HG03520 (cell line): ENCODE measurements at regions not wholly inside any gene's neighbourhood (a gene's known extent, or its start where the extent isn't known, plus 50 kb on each side); places are given as distances from the start of the nearest gene placed in this dataset.
"Not testable (repeated sequence)": the region's sequence is repeated elsewhere in the genome, so short reads cannot be mapped to it uniquely, and the experiment has no call there.

Experiments used
- ATAC-seq: cut with Tn5 transposase; IDR thresholded peaks from one replicate; pipeline ENCODE4 v1.9.1; 2021; ENCODE audit warnings: mild to moderate bottlenecking, moderate library complexity; ENCODE audit not compliant: unreplicated experiment

DNA sequence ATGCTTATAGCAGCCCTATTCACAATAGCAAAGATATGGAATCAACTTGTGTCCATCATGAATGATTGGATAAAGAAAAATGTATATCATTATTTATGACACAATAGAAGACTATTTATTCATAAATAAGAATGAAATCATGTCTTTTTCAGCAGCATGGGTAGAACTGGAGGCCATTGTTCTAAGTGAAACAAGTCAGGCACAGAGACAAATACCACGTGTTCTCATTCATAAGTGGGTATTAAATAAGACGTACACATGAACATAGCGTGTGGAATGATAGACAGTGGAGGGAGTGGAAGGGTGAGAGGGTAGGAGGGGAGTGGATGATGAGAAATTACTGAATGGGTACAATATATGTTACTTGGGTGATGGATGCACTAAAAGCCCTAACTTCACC is 762.4 kb downstream of the REEP3 start:
- no peak for ATAC-seq

DNA sequence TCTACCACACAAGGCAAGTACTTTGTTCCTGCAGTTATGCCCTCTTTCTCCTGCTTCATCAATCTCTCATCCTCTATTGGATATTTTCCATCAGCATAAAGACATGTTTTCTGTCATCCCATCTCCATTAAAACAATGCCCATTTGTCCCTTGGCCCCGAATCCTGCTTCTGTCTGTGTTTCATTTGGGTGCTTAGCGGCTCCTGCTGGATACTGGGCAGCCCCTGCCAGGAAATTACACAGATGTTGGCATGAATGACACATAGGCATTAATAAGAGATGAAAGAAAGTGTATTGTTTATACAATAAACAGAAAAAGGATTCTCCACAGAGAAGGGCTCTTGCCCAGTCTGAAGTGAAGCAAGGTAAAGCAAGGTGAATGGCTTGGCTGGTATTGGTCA is 765.3 kb downstream of the REEP3 start:
- no peak for ATAC-seq

DNA sequence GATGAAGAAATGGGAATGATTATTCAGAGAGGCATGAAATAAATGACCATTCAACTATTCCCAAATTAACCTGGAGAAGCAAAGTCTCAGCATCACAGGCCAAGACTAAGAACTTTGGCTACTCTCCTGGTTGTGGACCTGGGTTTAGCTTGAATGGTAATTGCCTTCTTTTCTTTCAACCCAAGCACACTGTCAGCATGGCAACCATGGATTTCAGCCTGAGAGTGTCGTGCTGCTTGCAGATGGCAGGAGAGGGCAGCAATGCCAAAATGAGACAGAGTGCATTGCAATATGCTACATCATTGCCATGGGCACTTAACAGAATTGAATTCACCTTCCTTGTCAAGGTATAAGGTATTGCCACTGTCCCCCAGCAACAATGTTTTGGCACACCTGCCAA is 767.2 kb downstream of the REEP3 start:
- no peak for ATAC-seq

- no peak for ATAC-seq
Measured at GRCh38 chr10:64303566-64303965, 782.4 kb downstream of the REEP3 start.

DNA sequence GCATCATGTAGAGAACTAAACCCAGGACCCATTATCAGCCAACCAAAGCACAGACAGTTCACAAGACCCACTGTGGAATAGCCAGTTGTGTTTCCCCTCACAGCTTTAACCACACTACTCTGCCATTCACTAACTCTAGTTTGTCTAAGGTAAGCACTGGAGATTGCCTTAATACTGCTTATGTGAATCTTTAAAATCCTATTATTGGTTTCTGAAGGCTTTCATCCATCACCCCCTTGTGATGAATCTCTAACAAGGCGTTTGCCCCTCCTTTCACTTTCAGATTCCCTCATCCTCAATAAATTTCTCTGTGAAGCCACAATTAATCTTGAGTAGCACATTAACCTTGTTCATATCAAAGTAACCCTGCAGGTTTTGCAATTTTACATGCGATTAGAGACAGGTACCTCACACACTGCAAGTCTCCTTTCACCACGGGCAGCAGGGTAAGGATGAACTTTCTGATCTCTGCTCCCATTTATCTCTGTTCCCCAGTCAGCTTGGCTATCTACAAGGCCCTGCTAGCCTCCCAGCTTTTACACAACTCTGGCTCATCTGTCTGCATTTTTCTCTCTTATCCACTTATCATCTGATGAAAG is 785.6 kb downstream of the REEP3 start:
- no peak for ATAC-seq

DNA sequence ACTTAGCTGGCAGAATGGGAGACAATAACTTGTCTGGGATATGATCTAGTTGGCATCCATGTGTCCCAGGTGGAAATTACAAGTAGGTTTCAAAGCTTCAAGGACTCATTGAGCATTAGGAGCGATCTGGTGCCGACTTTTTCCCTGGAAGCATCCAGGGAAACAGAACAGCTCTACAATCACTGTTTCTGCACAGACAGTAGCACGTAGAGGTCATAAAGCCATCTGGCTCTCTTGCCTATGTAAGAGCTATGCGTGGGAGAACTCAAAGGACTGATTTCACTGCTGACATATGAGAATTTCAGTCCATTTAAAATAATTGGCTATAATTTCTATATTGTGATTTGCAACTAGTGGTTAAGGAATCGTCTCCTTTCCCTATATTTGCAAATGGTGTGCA is 791.7 kb downstream of the REEP3 start:
- no peak for ATAC-seq

DNA sequence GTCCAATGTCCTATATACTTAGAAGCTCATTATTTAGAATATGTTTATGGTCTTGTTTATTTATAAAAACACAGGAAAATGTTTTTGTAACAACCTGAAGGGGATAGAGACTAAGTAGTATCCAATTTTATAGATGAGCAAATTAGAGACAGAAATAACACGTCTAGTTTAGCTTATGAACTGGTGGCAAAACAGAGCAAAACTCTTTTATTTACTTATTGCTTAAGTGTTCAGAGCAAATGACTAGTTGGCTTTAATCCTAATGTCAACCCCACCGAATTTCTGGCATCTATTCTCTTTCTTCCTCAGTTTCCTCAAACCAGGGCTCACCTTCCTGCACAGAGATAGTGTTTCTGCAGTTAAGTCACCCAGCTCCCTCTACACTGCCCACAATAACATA is 792.8 kb downstream of the REEP3 start:
- ATAC-seq, result no peak

DNA sequence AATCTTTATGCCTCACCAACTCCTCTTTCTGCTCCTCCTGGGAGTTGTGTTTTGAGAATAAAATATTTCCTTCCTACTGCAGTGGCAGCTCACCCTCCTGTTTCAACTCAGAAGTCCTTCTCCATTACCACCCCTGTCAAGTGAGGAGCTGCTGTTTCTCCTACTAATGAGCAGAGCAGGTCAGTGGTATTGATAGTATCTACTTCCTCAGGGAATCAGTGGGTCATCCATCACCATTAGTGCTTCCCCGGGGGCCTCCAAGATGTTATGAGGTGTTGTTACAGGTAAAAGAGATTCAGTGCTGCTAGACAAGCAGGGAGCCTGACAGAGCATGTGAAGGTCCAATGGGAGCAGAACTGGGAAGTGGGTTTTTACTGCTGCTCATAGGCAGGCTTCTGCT is 795.2 kb downstream of the REEP3 start:
- no peak for ATAC-seq

DNA sequence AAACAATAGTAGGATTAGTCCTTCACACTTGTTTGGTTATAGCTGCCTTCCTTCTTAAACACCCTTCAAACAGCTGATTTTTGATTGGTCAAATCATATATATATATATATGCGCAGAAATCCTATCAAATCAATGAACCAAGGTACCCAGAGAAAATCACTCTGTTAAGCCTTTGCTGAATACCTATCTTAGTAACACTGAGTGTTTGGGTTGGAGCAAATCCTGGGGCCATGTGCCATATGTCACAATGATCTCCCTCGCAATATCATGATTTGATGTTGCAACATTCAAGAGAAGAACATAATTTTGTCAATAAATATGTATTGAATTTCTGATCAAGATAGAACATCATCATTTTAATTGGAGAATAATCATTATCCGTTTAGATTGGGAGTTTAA is 795.6 kb downstream of the REEP3 start:
- no peak for ATAC-seq

- no peak for ATAC-seq
Measured at GRCh38 chr10:64320448-64320847, 799.2 kb downstream of the REEP3 start.

DNA sequence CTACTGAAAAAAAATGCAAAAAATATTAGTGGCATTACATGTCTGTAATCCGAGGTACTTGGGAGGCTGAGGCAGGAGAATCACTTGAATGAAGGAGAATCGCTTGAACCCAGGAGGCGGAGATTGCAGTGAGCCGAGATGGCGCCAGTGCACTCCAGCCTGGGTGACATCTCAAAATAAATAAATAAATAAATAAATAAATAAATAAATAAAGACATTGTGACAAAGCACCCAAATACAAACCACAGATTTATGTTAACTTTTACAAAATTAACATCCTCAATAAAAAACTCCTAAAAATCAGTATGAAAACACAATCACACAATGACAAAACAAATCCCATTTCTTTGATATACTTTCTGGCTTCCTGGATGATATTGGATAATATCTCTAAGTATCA is 808.3 kb downstream of the REEP3 start:
- no peak for ATAC-seq

DNA sequence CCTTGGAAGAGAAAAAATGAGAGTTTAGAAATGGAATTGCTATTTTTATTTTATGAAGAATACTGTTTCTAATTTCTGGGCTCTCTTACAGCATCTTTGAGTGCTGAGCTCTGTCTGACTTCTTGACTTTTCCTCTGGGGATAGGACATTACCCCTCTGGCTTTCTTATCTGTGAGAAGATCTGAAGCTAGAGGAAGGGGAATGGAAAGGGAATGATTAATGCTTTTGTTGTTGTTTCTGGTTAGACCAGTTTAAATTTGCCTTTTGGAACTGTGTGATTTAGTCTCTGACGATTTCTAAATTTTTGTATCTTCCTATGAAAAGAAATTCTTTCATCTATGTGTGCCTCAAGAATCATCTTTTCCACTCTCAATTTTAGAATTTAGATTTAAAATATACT is 811.4 kb downstream of the REEP3 start:
- no peak for ATAC-seq

GRCh38 chr10:64334084-64334483 is 812.9 kb downstream of the REEP3 start:
- no peak for ATAC-seq

- ATAC-seq, result no peak
Measured at GRCh38 chr10:64344211-64344610, 823.0 kb downstream of the REEP3 start.

DNA sequence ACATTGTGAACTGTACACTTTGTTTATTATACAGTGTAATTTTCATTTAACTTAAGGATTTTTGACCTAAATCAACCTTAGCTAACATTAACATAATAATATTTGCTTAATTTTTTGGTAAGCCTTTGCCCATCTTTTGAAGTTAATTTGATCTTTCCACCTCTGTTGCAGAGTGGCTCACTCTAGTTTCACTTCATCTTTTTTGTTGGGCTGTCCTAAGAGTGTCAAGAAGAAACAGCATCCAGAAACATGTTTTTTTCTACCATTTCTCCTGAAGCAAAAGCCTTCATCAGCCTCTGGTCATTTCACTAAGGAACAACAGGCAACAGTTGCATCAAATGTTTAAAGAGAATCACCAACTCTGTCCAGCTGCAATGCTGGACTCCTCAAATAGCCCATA is 824.7 kb downstream of the REEP3 start:
- ATAC-seq, result no peak

DNA sequence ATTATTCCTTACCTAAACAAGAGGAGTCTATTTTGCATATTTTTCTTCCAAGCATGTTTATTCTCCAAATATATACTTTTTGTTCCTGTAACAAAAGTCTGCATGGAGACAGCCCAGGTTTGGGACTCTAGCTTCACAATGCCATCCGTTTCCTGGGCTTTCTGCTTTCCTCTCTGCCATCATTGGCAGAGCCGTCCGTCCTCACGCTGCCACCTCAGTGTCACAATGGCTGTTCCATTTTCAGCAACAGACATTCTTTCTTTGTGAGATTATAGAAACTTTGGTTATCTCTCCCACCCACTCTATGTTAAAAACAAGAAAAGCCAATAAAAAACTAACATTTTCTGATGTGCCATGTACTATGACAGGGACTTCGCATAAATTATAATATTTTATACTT is 825.2 kb downstream of the REEP3 start:
- no peak for ATAC-seq

- ATAC-seq, result no peak
Measured at GRCh38 chr10:64350665-64351064, 829.5 kb downstream of the REEP3 start.

GRCh38 chr10:64358907-64359306 is 837.7 kb downstream of the REEP3 start:
- no peak for ATAC-seq

- not testable (repeated sequence) for ATAC-seq
Measured at GRCh38 chr10:64360240-64360639, 839.0 kb downstream of the REEP3 start.

DNA sequence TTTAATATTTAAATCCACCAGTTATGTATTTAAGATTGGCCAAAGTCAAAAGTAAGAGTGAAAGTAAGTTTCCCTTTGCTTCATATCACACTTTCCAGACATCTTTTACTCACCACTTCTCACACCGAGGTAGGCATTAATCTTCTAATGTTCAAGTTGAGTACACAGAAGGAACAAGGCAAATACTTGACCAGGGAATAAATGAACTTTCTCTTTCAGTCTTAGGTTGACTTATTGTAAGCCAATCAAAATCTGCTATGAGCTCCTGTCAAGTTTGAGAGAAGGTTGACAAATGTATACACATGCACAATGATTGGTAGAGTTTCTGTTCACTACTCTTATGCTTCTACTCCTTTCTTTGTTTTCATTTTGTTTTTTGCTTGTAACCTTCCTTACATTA is 842.5 kb downstream of the REEP3 start:
- ATAC-seq, result no peak

GRCh38 chr10:64365663-64366062 is 844.5 kb downstream of the REEP3 start:
- ATAC-seq, result no peak

GRCh38 chr10:64368298-64368697 is 847.1 kb downstream of the REEP3 start:
- no peak for ATAC-seq

DNA sequence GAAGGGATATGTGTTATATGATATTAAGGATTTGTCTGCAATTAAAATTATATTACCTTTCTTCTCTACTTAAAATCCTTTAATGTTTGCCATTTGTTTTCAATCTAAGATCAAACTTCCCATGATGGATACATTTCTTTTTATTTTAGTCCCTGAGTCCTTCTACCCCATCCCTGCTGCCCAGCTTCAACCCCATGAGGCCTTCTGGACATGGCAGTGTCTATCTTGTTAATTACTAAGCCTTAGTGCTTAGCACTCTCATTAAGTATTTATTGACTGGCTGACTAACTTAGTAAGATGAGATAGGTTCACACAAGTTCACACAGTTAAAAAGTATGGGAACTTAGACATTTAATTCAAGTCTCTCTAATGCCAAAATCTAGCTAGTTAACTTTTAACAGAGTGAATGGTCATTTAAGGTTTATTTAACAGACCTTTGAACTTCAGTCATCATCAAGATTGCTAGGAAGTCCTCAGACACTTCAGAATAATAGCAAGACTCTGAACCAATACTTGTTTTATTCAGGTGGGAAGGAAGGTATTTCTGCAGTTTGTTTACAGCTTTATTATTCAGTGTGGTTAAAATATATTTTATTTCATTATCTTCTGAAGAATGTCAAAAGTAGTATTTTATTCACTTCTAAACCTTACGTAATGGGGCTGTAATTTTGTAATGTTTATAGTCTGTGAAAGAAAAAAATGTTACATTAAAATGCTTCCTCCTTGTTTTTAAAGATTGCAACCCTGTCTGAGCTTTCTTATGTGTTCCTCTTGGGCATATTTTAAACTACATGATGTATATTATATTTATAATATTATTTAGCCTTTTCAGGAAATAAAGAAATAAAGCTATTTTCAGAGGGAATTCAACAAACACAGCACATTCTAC is 848.9 kb downstream of the REEP3 start:
- no peak for ATAC-seq
